Activated naive CD8-positive, alpha-beta T cell treated with anti-CD3 and anti-CD28 coated beads, Interleukin-2, amount 10 ng/mL, durations not matched to agents 7 days and 5 days (primary cell): ENCODE measurements at regions not wholly inside any gene's neighbourhood (a gene's known extent, or its start where the extent isn't known, plus 50 kb on each side); places are given as distances from the start of the nearest gene placed in this dataset.

ENCODE experiments used
- ATAC-seq: fragments of 150-1000 bp; cut with Tn5 transposase; one replicate; pipeline ENCODE4 v1.10.0; 2021; ENCODE audit warnings: low read depth, moderate library complexity
- POLR2A ChIA-PET: fragments of 350-600 bp; sonication (Branson Sonifier 250); formaldehyde crosslinking; loops from one replicate; lab custom pipeline; 2021; ENCODE audit warnings: antibody characterized with exemption; lab: Charles Lee
- DNase-seq: peaks from one replicate; pipeline ENCODE4 v3.0.0; 2021
- H3K27ac Mint-ChIP-seq: one replicate; pipeline ENCODE4 v1.8.0; 2022; ENCODE audit warnings: mild to moderate bottlenecking, mixed read lengths
- H3K27me3 Mint-ChIP-seq: one replicate; pipeline ENCODE4 v1.8.0; 2022; ENCODE audit warnings: mild to moderate bottlenecking, moderate library complexity, mixed read lengths
- H3K36me3 Mint-ChIP-seq: one replicate; pipeline ENCODE4 v1.8.0; 2021; ENCODE audit warnings: mild to moderate bottlenecking, mixed read lengths
- H3K4me1 Mint-ChIP-seq: one replicate; pipeline ENCODE4 v1.8.0; 2021; ENCODE audit warnings: mixed read lengths
- H3K4me3 Mint-ChIP-seq: one replicate; pipeline ENCODE4 v1.8.0; 2022; ENCODE audit warnings: mild to moderate bottlenecking, moderate library complexity, mixed read lengths
- H3K9me3 Mint-ChIP-seq: one replicate; pipeline ENCODE4 v1.8.0; 2021; ENCODE audit warnings: mixed read lengths

- Mint-ChIP-seq H3K4me3 (no peak overlapping the region), H3K27ac (no peak overlapping the region), H3K36me3 (no peaks in the 10 kb centered on the region), H3K4me1 (no peaks in the 10 kb centered on the region), H3K27me3 (no peaks in the 10 kb centered on the region), H3K9me3 (peaks cover under 1% of the 10 kb centered on the region)
- POLR2A ChIA-PET = no interaction called here
- DNase-seq = no peak
- ATAC-seq = no peak
Observed at GRCh38 chr9:26463837-26464236, 428.8 kb downstream of the CAAP1 start.

- no peak overlapping the region for H3K27ac Mint-ChIP-seq
- ATAC-seq (no peak), DNase-seq (no peak)
- POLR2A ChIA-PET = no interaction called here
- H3K9me3 Mint-ChIP-seq = no peaks in the 10 kb centered on the region
- no peaks in the 10 kb centered on the region for H3K4me1 Mint-ChIP-seq
- H3K4me3 Mint-ChIP-seq = no peak overlapping the region
- H3K27me3 Mint-ChIP-seq = no peaks in the 10 kb centered on the region
- H3K36me3 Mint-ChIP-seq = no peaks in the 10 kb centered on the region
Observed at GRCh38 chr9:26462751-26463150, 429.9 kb downstream of the CAAP1 start.

- H3K27ac Mint-ChIP-seq = no peak overlapping the region
- no peaks in the 10 kb centered on the region for H3K4me1 Mint-ChIP-seq
- POLR2A ChIA-PET = no interaction called here
- ATAC-seq = no peak
- H3K9me3 Mint-ChIP-seq = no peaks in the 10 kb centered on the region
- no peak overlapping the region for H3K4me3 Mint-ChIP-seq
- H3K36me3 Mint-ChIP-seq = no peaks in the 10 kb centered on the region
- H3K27me3 Mint-ChIP-seq = no peaks in the 10 kb centered on the region
- no peak for DNase-seq
Observed at GRCh38 chr9:26462213-26462612, 430.4 kb downstream of the CAAP1 start.

GRCh38 chr9:26460624-26461023, 432.0 kb downstream of the CAAP1 start:
- Mint-ChIP-seq H3K27ac (no peak overlapping the region), H3K4me3 (no peak overlapping the region), H3K4me1 (no peaks in the 10 kb centered on the region), H3K27me3 (no peaks in the 10 kb centered on the region), H3K36me3 (no peaks in the 10 kb centered on the region), H3K9me3 (no peaks in the 10 kb centered on the region)
- POLR2A ChIA-PET = no interaction called here
- no peak for DNase-seq
- no peak for ATAC-seq

GRCh38 chr9:26459959-26460358, 432.6 kb downstream of the CAAP1 start:
- Mint-ChIP-seq H3K27me3 (no peaks in the 10 kb centered on the region), H3K9me3 (no peaks in the 10 kb centered on the region), H3K36me3 (no peaks in the 10 kb centered on the region), H3K4me3 (no peak overlapping the region), H3K27ac (no peak overlapping the region), H3K4me1 (no peaks in the 10 kb centered on the region)
- ATAC-seq (no peak), DNase-seq (no peak)
- POLR2A ChIA-PET = no interaction called here

GRCh38 chr9:26458054-26458453, 434.5 kb downstream of the CAAP1 start:
- no peak overlapping the region for H3K27ac Mint-ChIP-seq

GRCh38 chr9:26457151-26457550, 435.5 kb downstream of the CAAP1 start:
- Mint-ChIP-seq H3K27ac (no peak overlapping the region), H3K4me3 (no peak overlapping the region), H3K9me3 (no peaks in the 10 kb centered on the region), H3K36me3 (no peaks in the 10 kb centered on the region), H3K27me3 (no peaks in the 10 kb centered on the region), H3K4me1 (no peaks in the 10 kb centered on the region)
- DNase-seq (no peak), ATAC-seq (no peak)
- POLR2A ChIA-PET = no interaction called here

More at GRCh38 chr9:26458054-26458453, 434.5 kb downstream of the CAAP1 start:
- Mint-ChIP-seq H3K27me3 (no peaks in the 10 kb centered on the region), H3K4me1 (no peaks in the 10 kb centered on the region), H3K9me3 (no peaks in the 10 kb centered on the region), H3K36me3 (no peaks in the 10 kb centered on the region), H3K4me3 (no peak overlapping the region)
- POLR2A ChIA-PET = no interaction called here
- no peak for DNase-seq
- no peak for ATAC-seq

- no peak overlapping the region for H3K4me3 Mint-ChIP-seq
- DNase-seq (no peak), ATAC-seq (no peak)
- peaks cover 2% of the 10 kb centered on the region for H3K9me3 Mint-ChIP-seq
- H3K36me3 Mint-ChIP-seq = no peaks in the 10 kb centered on the region
- no peak overlapping the region for H3K27ac Mint-ChIP-seq
- no peaks in the 10 kb centered on the region for H3K27me3 Mint-ChIP-seq
- POLR2A ChIA-PET = no interaction called here
- no peaks in the 10 kb centered on the region for H3K4me1 Mint-ChIP-seq
Observed at GRCh38 chr9:26439061-26439624, 453.5 kb downstream of the CAAP1 start.

GRCh38 chr9:26437056-26437711, 455.4 kb downstream of the CAAP1 start:
- Mint-ChIP-seq H3K4me1 (no peaks in the 10 kb centered on the region), H3K9me3 (no peaks in the 10 kb centered on the region), H3K27ac (no peak overlapping the region), H3K36me3 (no peaks in the 10 kb centered on the region), H3K27me3 (no peaks in the 10 kb centered on the region), H3K4me3 (no peak overlapping the region)
- POLR2A ChIA-PET = no interaction called here
- no peak for DNase-seq
- ATAC-seq = no peak

GRCh38 chr9:26426551-26427131, 466.0 kb downstream of the CAAP1 start:
- Mint-ChIP-seq H3K36me3 (no peaks in the 10 kb centered on the region), H3K4me1 (no peaks in the 10 kb centered on the region), H3K27me3 (no peaks in the 10 kb centered on the region), H3K27ac (no peak overlapping the region), H3K9me3 (no peaks in the 10 kb centered on the region), H3K4me3 (no peak overlapping the region)
- POLR2A ChIA-PET = no interaction called here
- ATAC-seq (no peak), DNase-seq (no peak)

- Mint-ChIP-seq H3K36me3 (no peaks in the 10 kb centered on the region), H3K9me3 (no peaks in the 10 kb centered on the region), H3K27me3 (no peaks in the 10 kb centered on the region), H3K4me1 (no peaks in the 10 kb centered on the region), H3K27ac (no peak overlapping the region), H3K4me3 (no peak overlapping the region)
- DNase-seq = no peak
- POLR2A ChIA-PET = no interaction called here
- no peak for ATAC-seq
Observed at GRCh38 chr9:26418480-26418879, 474.1 kb downstream of the CAAP1 start.

GRCh38 chr9:26415528-26415927, 477.1 kb downstream of the CAAP1 start:
- Mint-ChIP-seq H3K27ac (no peak overlapping the region), H3K4me1 (no peaks in the 10 kb centered on the region), H3K36me3 (no peaks in the 10 kb centered on the region), H3K9me3 (no peaks in the 10 kb centered on the region), H3K27me3 (no peaks in the 10 kb centered on the region), H3K4me3 (no peak overlapping the region)
- DNase-seq (no peak), ATAC-seq (no peak)
- POLR2A ChIA-PET = no interaction called here

- DNase-seq = no peak
- Mint-ChIP-seq H3K36me3 (no peaks in the 10 kb centered on the region), H3K27ac (no peak overlapping the region), H3K4me1 (no peaks in the 10 kb centered on the region), H3K9me3 (peaks cover under 1% of the 10 kb centered on the region), H3K4me3 (no peak overlapping the region), H3K27me3 (no peaks in the 10 kb centered on the region)
- ATAC-seq = no peak
- POLR2A ChIA-PET = no interaction called here
Observed at GRCh38 chr9:26413611-26414010, 479.0 kb downstream of the CAAP1 start.

- DNase-seq = no peak
- H3K27me3 Mint-ChIP-seq = no peaks in the 10 kb centered on the region
- no peak overlapping the region for H3K4me3 Mint-ChIP-seq
- H3K4me1 Mint-ChIP-seq = no peaks in the 10 kb centered on the region
- H3K27ac Mint-ChIP-seq = no peak overlapping the region
- peaks cover 2% of the 10 kb centered on the region for H3K9me3 Mint-ChIP-seq
- POLR2A ChIA-PET = no interaction called here
- no peaks in the 10 kb centered on the region for H3K36me3 Mint-ChIP-seq
- ATAC-seq = no peak
Observed at GRCh38 chr9:26412446-26412845, 480.2 kb downstream of the CAAP1 start.
